ENCODE measurements at regions not wholly inside any gene's neighbourhood (a gene's known extent, or its start where the extent isn't known, plus 50 kb on each side); places are given as distances from the start of the nearest gene placed in this dataset.

GRCh38 chr17:83202002-83203000 is 122.9 kb downstream of the METRNL start:
- ATAC-seq (ENCODE audit: insufficient read depth, low read depth): no peak
- Histone ChIP-seq H3K4me1 (ENCODE audit: insufficient read depth, low read length) (peaks cover 6% of the 10 kb centered on the region), H3K36me3 (ENCODE audit: insufficient read depth, low read length) (no peaks in the 10 kb centered on the region), H2AFZ (ENCODE audit: low read depth, low read length) (no peak overlapping the region), H3K27ac (ENCODE audit: low read length) (no peak overlapping the region), H3K27me3 (ENCODE audit: insufficient read depth, low read length, poor library complexity) (peaks cover 24% of the 10 kb centered on the region), H3K4me2 (ENCODE audit: insufficient read depth, low read length) (no peak overlapping the region), H3K79me2 (ENCODE audit: insufficient read depth, low read length) (no peaks in the 10 kb centered on the region), H3K4me3 (ENCODE audit: low read depth in 1 of 2, low read length in 2 of 2) (no peak overlapping the region), H3K9me3 (ENCODE audit: insufficient read depth, low read length, severe bottlenecking) (no peaks in the 10 kb centered on the region), H3K9ac (ENCODE audit: low read depth, low read length) (no peak overlapping the region), H4K20me1 (ENCODE audit: insufficient read depth, low read length) (no peaks in the 10 kb centered on the region)
- TF ChIP-seq EZH2 (IDR thresholded peaks at IDR 0.05; ENCODE audit: borderline replicate concordance, low read depth, low read length, severe bottlenecking) (no peak), CTCF (IDR thresholded peaks at IDR 0.05; ENCODE audit: borderline replicate concordance, extremely low read depth, low read length, poor library complexity, severe bottlenecking) (no peak)
- DNase-seq: no peak

DNA sequence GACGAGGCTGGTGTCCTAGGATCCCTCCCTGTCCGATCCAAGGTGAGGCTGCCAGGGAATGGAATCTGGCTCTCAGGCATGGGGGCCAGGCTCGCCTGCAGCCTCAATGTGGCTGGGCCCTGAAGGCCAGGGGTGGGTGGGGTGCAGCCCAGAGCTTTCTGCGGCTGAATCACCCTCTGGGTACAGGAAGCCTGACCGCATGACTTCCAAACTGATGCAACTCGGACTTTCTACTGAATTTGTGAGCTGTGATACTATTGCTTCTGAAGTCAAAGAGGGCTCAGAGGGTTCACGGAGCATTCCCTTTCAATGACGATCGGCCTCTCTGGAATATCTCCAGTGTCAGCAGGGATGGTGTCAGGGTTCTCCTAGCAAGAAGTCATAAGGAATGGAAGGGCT is 123.7 kb downstream of the METRNL start:
- no peaks in the 10 kb centered on the region for H3K36me3 ChIP-seq (ENCODE audit: insufficient read depth, low read length)
- no peak overlapping the region for H3K27ac ChIP-seq (ENCODE audit: low read length)
- TF ChIP-seq EZH2 (IDR thresholded peaks at IDR 0.05; ENCODE audit: borderline replicate concordance, low read depth, low read length, severe bottlenecking) (no peak), CTCF (IDR thresholded peaks at IDR 0.05; ENCODE audit: borderline replicate concordance, extremely low read depth, low read length, poor library complexity, severe bottlenecking) (no peak)
- no peak overlapping the region for H2AFZ ChIP-seq (ENCODE audit: low read depth, low read length)
- peaks cover 24% of the 10 kb centered on the region for H3K27me3 ChIP-seq (ENCODE audit: insufficient read depth, low read length, poor library complexity)
- no peak overlapping the region for H3K4me2 ChIP-seq (ENCODE audit: insufficient read depth, low read length)
- DNase-seq: peak; percentile 2
- no peaks in the 10 kb centered on the region for H4K20me1 ChIP-seq (ENCODE audit: insufficient read depth, low read length)
- H3K9ac ChIP-seq (ENCODE audit: low read depth, low read length): no peak overlapping the region
- no peaks in the 10 kb centered on the region for H3K79me2 ChIP-seq (ENCODE audit: insufficient read depth, low read length)
- ATAC-seq (ENCODE audit: insufficient read depth, low read depth): no peak
- no peak overlapping the region for H3K4me3 ChIP-seq (ENCODE audit: low read depth in 1 of 2, low read length in 2 of 2)
- H3K9me3 ChIP-seq (ENCODE audit: insufficient read depth, low read length, severe bottlenecking): no peaks in the 10 kb centered on the region
- peaks cover 10% of the 10 kb centered on the region for H3K4me1 ChIP-seq (ENCODE audit: insufficient read depth, low read length)

GRCh38 chr17:83203472-83204221 is 124.2 kb downstream of the METRNL start:
- Histone ChIP-seq H3K9me3 (ENCODE audit: insufficient read depth, low read length, severe bottlenecking) (no peaks in the 10 kb centered on the region), H3K4me3 (ENCODE audit: low read depth in 1 of 2, low read length in 2 of 2) (no peak overlapping the region), H3K27ac (ENCODE audit: low read length) (no peak overlapping the region), H2AFZ (ENCODE audit: low read depth, low read length) (no peak overlapping the region), H3K36me3 (ENCODE audit: insufficient read depth, low read length) (no peaks in the 10 kb centered on the region), H3K79me2 (ENCODE audit: insufficient read depth, low read length) (no peaks in the 10 kb centered on the region), H3K4me1 (ENCODE audit: insufficient read depth, low read length) (peaks cover 10% of the 10 kb centered on the region), H4K20me1 (ENCODE audit: insufficient read depth, low read length) (no peaks in the 10 kb centered on the region), H3K4me2 (ENCODE audit: insufficient read depth, low read length) (no peak overlapping the region), H3K9ac (ENCODE audit: low read depth, low read length) (no peak overlapping the region), H3K27me3 (ENCODE audit: insufficient read depth, low read length, poor library complexity) (peaks cover 18% of the 10 kb centered on the region)
- DNase-seq (peak; percentile 3), ATAC-seq (ENCODE audit: insufficient read depth, low read depth) (no peak)
- no peak for TF ChIP-seq EZH2 (IDR thresholded peaks at IDR 0.05; ENCODE audit: borderline replicate concordance, low read depth, low read length, severe bottlenecking)
- TF ChIP-seq CTCF (IDR thresholded peaks at IDR 0.05; ENCODE audit: borderline replicate concordance, extremely low read depth, low read length, poor library complexity, severe bottlenecking): no peak

All from DND-41 (cell line).